ENCODE measurements at regions not wholly inside any gene's neighbourhood (a gene's known extent, or its start where the extent isn't known, plus 50 kb on each side); places are given as distances from the start of the nearest gene placed in this dataset.

DNA sequence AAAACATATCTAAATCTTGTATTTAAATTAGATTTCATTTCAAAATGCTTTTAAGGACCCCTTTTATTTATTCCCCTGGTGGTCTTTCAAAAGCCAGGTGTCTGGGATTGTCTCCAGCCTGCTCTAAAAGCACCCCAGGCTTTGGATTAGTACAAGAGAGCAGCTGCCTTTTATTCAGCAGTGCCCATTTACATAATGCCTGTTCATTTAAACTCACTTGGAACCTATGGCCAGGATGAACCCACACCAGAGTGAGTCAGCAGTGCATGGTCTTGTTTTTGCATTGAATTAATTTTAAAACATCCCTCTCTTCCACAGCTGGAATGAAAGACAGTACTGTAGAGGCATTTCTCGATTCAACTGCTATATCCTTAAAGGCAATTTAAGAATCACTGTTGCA lies 64.1 kb upstream of the TENM3 start:
- no peak for DNase-seq

DNA sequence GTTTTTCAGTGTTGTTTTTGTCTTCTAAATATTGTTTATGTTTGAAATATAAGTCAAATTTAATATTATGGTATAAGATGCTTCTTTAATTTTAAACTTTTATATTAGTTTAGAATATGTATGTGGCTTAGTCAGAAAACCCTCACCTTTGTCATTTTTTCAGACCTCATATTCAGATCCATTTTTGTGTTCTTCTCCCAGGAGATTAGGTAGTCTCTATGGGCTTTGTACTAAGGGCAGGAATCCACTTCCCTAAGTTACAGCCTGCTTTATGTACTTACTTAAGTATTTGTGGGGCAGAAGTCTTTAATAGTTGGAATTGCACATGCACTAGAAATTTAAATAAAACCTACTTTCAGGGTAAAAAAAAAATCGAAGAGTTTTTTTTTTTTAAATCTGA lies 63.5 kb upstream of the TENM3 start:
- no peak for DNase-seq

DNA sequence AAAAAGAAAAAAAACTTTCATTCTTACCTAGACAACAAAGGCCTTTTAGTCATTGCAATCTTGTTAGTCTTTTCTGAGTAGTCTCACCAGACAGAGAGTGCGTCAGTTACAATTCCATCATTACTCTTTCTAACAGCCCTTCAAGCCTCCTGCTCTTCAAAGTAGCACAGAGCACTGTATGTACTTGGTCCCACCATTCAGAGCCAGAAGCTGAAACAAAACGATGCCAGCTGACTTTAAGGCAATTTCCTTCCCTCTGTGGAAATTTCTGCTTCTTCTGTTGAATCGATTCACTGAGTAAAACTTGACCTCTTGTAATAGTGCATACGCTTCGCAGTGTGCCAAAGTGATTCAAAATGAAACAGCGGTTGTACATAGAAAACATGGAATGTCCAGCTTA lies 57.7 kb upstream of the TENM3 start:
- DNase-seq = no peak

DNA sequence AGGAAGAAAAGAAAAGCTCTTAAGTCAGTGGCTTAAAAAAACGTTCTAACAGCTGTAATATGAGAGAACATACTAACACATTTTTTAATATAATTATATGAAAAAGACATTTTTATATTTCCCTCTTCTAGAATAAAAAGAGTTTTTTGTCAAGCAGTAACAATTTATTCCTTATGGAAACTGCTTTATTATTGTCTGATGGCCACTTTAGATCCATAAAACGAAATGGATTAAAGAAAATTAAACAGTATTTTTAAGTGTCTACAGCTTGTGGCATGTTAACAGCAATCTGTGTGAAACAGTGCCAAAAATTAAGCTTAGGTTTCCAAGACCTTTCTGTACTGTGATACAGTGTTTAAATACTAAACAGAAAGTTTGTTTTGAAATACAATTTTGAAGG lies 55.5 kb upstream of the TENM3 start:
- DNase-seq = no peak

DNA sequence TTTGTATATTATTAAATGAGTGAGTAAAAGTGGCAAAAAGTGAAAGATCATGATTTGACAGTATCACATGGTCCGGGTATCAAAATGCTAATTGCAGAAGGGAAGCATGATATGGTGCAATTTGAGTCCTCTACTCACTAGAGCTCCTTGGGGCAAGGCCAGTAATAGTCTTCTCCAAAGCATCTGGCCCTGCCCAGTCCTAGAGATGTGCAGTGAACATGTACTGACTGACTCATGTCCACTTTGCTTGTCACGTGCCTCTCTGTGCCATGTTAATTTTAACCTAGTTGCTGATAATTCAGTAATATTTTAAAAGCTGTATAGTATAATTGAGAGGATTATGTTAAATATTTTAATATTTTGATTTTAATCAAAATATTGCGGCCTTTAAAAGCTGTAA lies 54.6 kb upstream of the TENM3 start:
- DNase-seq = no peak

DNA sequence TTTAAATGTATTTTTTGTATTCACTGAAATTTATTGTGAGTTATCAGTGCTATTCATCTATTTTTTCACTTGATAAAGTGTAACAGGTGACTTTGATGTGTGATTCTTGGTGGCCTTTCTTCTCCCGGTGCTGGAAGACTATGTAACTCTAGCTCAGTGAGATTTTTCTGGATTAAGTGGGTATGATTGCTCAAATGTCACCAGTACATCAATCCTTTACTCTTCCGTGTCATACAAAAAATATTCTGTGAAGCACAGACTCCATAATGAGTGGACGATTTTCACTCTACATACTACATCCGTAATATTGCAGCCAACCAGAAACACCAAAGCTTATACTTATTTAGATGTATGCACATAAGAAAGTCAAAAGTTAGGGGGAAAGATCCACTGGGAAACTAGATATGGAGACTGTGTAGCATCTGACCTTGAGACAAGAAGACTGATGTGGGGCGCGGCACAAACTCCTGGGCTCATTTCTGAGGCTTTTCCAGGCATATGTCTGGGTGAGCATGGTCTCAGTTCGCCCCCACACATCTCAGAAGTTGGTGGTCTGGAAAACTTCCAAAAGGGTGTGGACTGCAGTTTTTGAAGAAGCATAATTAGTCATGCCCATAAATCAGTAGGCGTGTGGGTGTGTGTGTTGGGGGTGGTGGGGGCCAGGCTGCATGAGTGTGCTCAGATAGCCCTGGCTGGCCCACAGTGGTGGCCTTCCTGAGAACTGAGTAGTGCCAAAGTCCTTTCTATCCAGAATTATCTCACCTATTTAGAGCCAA lies 53.9 kb upstream of the TENM3 start:
- DNase-seq = no peak

DNA sequence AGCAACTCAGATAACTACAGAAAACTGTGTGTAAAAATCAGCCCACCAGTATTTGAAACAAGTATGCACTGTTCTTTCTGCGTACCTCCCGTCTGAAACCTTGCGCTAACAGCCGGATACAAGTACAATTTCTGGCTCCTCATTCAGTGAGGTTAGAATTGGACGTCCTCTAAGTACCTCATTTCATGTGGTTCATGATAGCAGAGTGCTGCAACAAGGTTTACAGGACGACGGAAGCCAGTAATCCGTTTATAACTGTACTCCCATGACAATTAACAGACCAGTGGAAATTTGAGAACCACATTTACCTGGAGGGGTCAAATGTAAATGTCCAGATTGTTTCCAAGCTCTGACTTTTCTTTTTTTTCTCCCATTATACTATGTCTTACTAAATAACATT lies 52.9 kb upstream of the TENM3 start:
- DNase-seq = no peak

DNA sequence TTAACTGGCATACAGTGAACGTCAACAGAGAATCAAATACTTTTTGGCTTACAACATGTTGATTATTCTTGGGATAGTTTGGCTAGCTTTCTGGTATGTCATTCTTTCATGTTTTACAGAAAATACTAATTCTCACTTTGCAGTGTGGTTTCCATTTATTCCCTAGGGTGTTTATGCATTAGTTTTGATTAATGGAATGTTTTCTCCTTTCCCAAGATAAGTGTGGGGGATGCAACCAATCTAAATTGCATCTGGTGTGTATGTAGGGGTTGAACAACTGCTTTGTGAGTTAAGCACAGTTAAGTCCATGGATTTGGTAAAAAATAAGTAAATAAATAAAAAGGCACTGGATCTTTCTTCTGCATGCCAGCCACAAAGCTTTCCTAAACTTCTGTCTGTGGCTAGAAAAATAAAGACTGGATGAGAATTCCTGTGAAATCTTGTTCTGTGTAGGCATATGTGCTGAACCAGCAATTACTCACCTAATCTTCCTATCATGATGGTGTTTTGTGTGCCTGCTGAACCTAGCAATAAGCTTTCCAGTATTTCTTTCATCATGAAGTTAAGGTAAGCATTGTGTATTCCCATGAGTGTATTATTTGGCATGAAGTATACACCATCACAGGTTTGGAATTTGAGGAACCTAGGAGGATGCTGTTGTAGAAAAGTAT lies 50.6 kb upstream of the TENM3 start:
- no peak for DNase-seq

DNA sequence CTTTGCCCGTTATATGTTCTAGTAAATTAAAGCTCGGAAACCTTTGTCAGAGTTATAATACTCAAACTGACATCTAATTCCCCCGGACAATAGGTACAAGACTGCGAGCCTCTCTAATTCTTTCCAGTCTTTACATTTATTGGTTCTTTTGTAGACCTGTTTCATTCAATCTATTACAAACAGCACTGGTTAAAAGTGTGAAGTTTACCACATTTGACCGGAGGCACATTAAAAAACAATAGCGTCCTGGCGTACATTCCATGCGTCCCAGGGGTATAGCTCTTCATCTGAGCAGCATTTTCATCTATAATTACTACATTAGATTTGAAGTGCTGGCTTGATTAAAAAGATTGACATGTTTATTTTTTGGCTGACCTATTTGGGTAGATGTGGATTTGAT lies 49.9 kb upstream of the TENM3 start:
- no peak for DNase-seq

Data from activated CD8-positive, alpha-beta memory T cell treated with anti-CD3 and anti-CD28 coated beads, Interleukin-2, amount 50 U/mL, for 48 hours (primary cell).